Memory B cell (primary cell): ENCODE measurements at regions not wholly inside any gene's neighbourhood (a gene's known extent, or its start where the extent isn't known, plus 50 kb on each side); places are given as distances from the start of the nearest gene placed in this dataset.
"Not testable (repeated sequence)": the region's sequence is repeated elsewhere in the genome, so short reads cannot be mapped to it uniquely, and the experiment has no call there.

Experiments
- ATAC-seq: fragments of 150-1000 bp; cut with Tn5 transposase; 2 replicates; pipeline ENCODE4 v1.10.0; 2021; ENCODE audit warnings: low read depth, mild to moderate bottlenecking, moderate library complexity
- DNase-seq, 2 donors: peaks; one replicate each; pipeline ENCODE4 v3.0.0; 2022; ENCODE audit warnings: low spot score in 2 of 2
- H3K27ac Mint-ChIP-seq: one replicate; pipeline ENCODE4 v1.8.0; 2022; ENCODE audit warnings: mild to moderate bottlenecking, moderate library complexity, mixed read lengths
- H3K27me3 Mint-ChIP-seq: one replicate; pipeline ENCODE4 v1.8.0; 2022; ENCODE audit warnings: mixed read lengths
- H3K36me3 Mint-ChIP-seq: one replicate; pipeline ENCODE4 v1.8.0; 2022; ENCODE audit warnings: mild to moderate bottlenecking, mixed read lengths
- H3K4me1 Mint-ChIP-seq: one replicate; pipeline ENCODE4 v1.8.0; 2022; ENCODE audit warnings: mixed read lengths
- H3K4me3 Mint-ChIP-seq: one replicate; pipeline ENCODE4 v1.8.0; 2022; ENCODE audit warnings: mild to moderate bottlenecking, moderate library complexity, mixed read lengths
- H3K9me3 Mint-ChIP-seq: one replicate; pipeline ENCODE4 v1.8.0; 2022; ENCODE audit warnings: mixed read lengths

- Mint-ChIP-seq H3K4me1 (no peaks in the 10 kb centered on the region), H3K9me3 (peaks cover 2% of the 10 kb centered on the region), H3K27me3 (peaks cover 5% of the 10 kb centered on the region), H3K4me3 (no peak overlapping the region), H3K27ac (no peak overlapping the region), H3K36me3 (no peaks in the 10 kb centered on the region)
- DNase-seq: no peak
- ATAC-seq: no peak
Measured at GRCh38 chr14:58919217-58919616, 269.2 kb upstream of the DAAM1 start.

DNA sequence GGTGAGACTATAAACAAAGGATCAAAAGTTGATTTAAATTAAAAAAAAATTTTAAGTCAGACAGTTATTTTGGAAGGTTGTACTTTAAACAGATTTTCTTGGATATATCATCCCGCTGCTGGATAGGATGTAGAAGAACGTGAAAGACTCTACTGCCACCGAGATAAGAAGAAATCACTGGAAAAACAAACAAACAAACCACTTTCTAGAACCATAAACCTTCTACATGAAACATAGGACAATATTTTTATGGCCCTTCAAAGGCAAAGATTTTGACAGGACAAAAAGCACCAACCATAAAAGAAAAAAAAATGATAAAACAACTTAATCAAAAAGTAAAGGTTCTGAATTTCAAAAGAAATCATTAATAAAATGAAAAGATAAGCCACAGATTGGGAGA lies 268.2 kb upstream of the DAAM1 start:
- Mint-ChIP-seq H3K27ac (no peak overlapping the region), H3K4me3 (no peak overlapping the region), H3K9me3 (peaks cover 4% of the 10 kb centered on the region), H3K4me1 (no peaks in the 10 kb centered on the region), H3K36me3 (no peaks in the 10 kb centered on the region), H3K27me3 (peaks cover 5% of the 10 kb centered on the region)
- DNase-seq (no peak), ATAC-seq (no peak)

GRCh38 chr14:58922201-58922940 lies 266.1 kb upstream of the DAAM1 start:
- not testable (repeated sequence) for H3K36me3 Mint-ChIP-seq

DNA sequence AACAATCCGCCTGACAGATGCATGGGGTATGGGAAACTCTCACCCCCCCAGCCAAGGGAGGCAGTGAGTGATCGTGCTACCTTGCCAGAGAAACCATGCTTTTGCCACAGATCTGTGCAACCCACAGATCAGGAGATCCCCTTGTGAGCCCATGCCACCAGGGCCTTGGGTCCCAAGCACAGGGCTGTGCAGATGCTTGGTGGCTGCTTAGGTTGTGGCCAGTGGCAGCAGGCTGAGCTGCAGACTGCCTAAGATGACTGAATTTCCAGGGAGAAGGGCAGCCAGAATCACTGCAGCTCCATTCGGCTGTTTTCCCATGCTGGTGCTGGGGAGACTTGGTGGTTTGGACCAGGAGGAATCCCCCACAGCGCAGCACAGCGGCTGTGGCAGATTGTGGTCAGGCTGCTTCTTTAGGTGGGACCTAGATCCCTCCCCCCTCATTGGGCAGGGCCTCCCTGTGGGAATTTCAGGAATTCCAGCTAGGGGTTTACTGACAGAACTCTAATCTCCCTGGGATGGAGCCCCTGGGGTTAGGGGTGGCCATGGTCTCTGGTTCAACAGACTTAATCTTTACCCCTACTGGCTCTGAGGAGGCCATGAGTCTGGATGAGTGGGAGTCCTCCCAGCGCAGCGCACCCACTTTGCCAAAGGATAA lies 264.6 kb upstream of the DAAM1 start:
- Mint-ChIP-seq H3K27me3 (peaks cover 2% of the 10 kb centered on the region), H3K27ac (no peak overlapping the region), H3K36me3 (no peaks in the 10 kb centered on the region), H3K9me3 (peaks cover 4% of the 10 kb centered on the region), H3K4me3 (no peak overlapping the region), H3K4me1 (no peaks in the 10 kb centered on the region)
- ATAC-seq: no peak
- no peak for DNase-seq

More at GRCh38 chr14:58922201-58922940, 266.1 kb upstream of the DAAM1 start:
- not testable (repeated sequence) for ATAC-seq, H3K9me3 Mint-ChIP-seq, H3K4me3 Mint-ChIP-seq, DNase-seq, H3K27ac Mint-ChIP-seq, H3K27me3 Mint-ChIP-seq, H3K4me1 Mint-ChIP-seq

GRCh38 chr14:58941629-58942028 lies 246.8 kb upstream of the DAAM1 start:
- DNase-seq (no peak), ATAC-seq (no peak)
- H3K27ac Mint-ChIP-seq: no peak overlapping the region
- peaks cover 4% of the 10 kb centered on the region for H3K9me3 Mint-ChIP-seq
- no peak overlapping the region for H3K4me3 Mint-ChIP-seq
- peaks cover 1% of the 10 kb centered on the region for H3K36me3 Mint-ChIP-seq
- H3K27me3 Mint-ChIP-seq: peaks cover 6% of the 10 kb centered on the region
- H3K4me1 Mint-ChIP-seq: no peaks in the 10 kb centered on the region

- no peaks in the 10 kb centered on the region for H3K4me1 Mint-ChIP-seq
- peaks cover 6% of the 10 kb centered on the region for H3K27me3 Mint-ChIP-seq
- ATAC-seq (no peak), DNase-seq (no peak)
- H3K36me3 Mint-ChIP-seq: no peaks in the 10 kb centered on the region
- peaks cover 2% of the 10 kb centered on the region for H3K9me3 Mint-ChIP-seq
- no peak overlapping the region for H3K4me3 Mint-ChIP-seq
- H3K27ac Mint-ChIP-seq: no peak overlapping the region
Measured at GRCh38 chr14:58942516-58942915, 246.0 kb upstream of the DAAM1 start.

- ATAC-seq (no peak), DNase-seq (no peak)
- H3K4me3 Mint-ChIP-seq: no peak overlapping the region
- H3K27me3 Mint-ChIP-seq: peaks cover 6% of the 10 kb centered on the region
- no peaks in the 10 kb centered on the region for H3K4me1 Mint-ChIP-seq
- H3K36me3 Mint-ChIP-seq: no peaks in the 10 kb centered on the region
- H3K27ac Mint-ChIP-seq: no peak overlapping the region
- peaks cover 2% of the 10 kb centered on the region for H3K9me3 Mint-ChIP-seq
Measured at GRCh38 chr14:58944343-58944967, 244.0 kb upstream of the DAAM1 start.

DNA sequence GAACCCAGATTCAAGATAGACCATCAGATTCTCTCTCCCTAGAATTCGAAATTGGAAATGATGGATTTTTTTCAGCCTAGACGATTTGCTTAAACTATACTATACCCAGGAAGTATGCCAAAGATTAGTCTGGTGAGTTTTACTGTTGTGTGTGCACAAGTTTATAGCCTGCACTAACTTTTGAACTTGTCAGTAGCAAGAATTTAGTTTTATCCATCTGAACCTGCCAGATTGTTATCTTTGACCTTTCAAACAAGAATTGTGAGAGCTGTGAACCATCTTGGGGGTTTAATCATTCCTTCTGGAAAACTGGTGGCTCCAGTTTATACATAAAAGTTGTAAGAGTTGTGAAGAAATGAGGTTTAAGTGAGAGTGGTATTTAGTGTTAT lies 243.5 kb upstream of the DAAM1 start:
- Mint-ChIP-seq H3K9me3 (no peaks in the 10 kb centered on the region), H3K27me3 (peaks cover 5% of the 10 kb centered on the region), H3K4me1 (no peaks in the 10 kb centered on the region), H3K36me3 (no peaks in the 10 kb centered on the region), H3K4me3 (no peak overlapping the region), H3K27ac (no peak overlapping the region)
- no peak for ATAC-seq
- DNase-seq: no peak

GRCh38 chr14:58946431-58946830 lies 242.0 kb upstream of the DAAM1 start:
- no peaks in the 10 kb centered on the region for H3K36me3 Mint-ChIP-seq
- peaks cover 5% of the 10 kb centered on the region for H3K27me3 Mint-ChIP-seq

DNA sequence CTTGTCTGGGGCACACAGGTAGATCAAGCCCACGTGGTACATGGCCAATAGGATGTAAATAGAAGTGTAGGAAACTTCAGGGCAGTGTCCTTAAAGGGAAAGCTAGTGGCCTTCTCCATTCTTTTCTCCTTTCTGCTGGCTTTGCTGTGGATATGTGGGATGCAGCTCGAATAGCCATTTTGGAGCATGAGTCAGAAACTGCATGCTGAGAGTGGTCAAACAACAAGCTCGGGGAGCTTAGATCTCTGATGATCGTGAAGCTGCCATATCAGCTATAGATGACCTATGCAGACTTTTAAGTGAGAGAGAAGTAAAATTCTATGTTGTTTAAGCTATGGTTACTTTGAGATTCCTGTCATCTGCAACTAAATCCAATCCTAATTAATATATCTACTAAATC lies 241.3 kb upstream of the DAAM1 start:
- H3K9me3 Mint-ChIP-seq: peaks cover 3% of the 10 kb centered on the region
- DNase-seq (no peak), ATAC-seq (no peak)
- H3K4me1 Mint-ChIP-seq: no peaks in the 10 kb centered on the region
- no peaks in the 10 kb centered on the region for H3K36me3 Mint-ChIP-seq
- H3K4me3 Mint-ChIP-seq: no peak overlapping the region
- no peak overlapping the region for H3K27ac Mint-ChIP-seq
- H3K27me3 Mint-ChIP-seq: peaks cover 3% of the 10 kb centered on the region

More at GRCh38 chr14:58946431-58946830, 242.0 kb upstream of the DAAM1 start:
- ATAC-seq (no peak), DNase-seq (no peak)
- H3K27ac Mint-ChIP-seq: no peak overlapping the region
- no peaks in the 10 kb centered on the region for H3K4me1 Mint-ChIP-seq
- no peak overlapping the region for H3K4me3 Mint-ChIP-seq
- H3K9me3 Mint-ChIP-seq: peaks cover 3% of the 10 kb centered on the region

- no peaks in the 10 kb centered on the region for H3K4me1 Mint-ChIP-seq
- DNase-seq: no peak
Measured at GRCh38 chr14:58947814-58948445, 240.5 kb upstream of the DAAM1 start.

GRCh38 chr14:58950555-58950954 lies 237.9 kb upstream of the DAAM1 start:
- ATAC-seq: no peak
- H3K9me3 Mint-ChIP-seq: peaks cover 3% of the 10 kb centered on the region
- no peak overlapping the region for H3K27ac Mint-ChIP-seq
- no peak for DNase-seq
- peaks cover 12% of the 10 kb centered on the region for H3K27me3 Mint-ChIP-seq
- H3K36me3 Mint-ChIP-seq: no peaks in the 10 kb centered on the region
- no peak overlapping the region for H3K4me3 Mint-ChIP-seq
- no peaks in the 10 kb centered on the region for H3K4me1 Mint-ChIP-seq

More at GRCh38 chr14:58947814-58948445, 240.5 kb upstream of the DAAM1 start:
- H3K36me3 Mint-ChIP-seq: no peaks in the 10 kb centered on the region
- no peak for ATAC-seq
- no peak overlapping the region for H3K4me3 Mint-ChIP-seq
- peaks cover 6% of the 10 kb centered on the region for H3K27me3 Mint-ChIP-seq
- H3K27ac Mint-ChIP-seq: no peak overlapping the region
- peaks cover 3% of the 10 kb centered on the region for H3K9me3 Mint-ChIP-seq

DNA sequence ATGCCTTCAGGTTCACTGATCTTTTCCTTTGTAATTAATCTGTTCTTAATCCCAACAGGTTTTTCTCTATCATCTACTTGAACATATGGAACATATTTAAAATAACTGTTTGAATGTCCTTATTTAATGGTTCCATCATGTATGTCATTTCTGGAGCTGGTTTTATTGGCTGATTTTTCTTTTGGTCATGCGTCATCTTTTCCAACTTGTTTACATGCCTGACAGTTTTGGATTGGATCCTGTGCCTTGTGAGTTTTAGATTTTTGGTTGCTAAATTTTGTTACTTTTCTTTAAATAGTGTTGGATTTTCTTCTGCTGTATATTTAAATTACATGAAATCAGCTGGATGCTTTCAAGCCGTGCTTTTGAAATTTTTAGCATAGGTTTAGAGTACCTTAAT lies 237.3 kb upstream of the DAAM1 start:
- Mint-ChIP-seq H3K27ac (no peak overlapping the region), H3K27me3 (peaks cover 12% of the 10 kb centered on the region), H3K36me3 (no peaks in the 10 kb centered on the region), H3K9me3 (peaks cover 3% of the 10 kb centered on the region), H3K4me3 (no peak overlapping the region), H3K4me1 (no peaks in the 10 kb centered on the region)
- DNase-seq (no peak), ATAC-seq (no peak)

DNA sequence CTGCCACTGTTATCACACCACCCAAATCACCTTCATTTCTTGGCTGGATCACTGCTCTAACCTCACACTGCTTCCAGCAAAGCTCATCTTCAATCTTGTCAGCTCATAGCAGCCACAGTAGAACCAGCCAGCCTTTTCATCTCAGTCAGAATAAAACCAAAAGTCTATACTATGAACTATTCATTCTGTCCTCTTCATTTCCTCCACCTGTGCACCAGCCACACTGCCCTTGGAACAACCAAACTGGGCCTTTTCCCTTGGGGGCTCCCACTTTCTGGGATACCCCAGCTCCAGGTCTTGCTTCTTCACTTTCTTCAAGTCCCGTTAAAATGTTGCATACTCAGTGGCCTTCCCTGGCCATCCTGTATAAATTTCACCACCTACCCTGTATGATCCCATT lies 234.4 kb upstream of the DAAM1 start:
- no peaks in the 10 kb centered on the region for H3K36me3 Mint-ChIP-seq
- H3K27ac Mint-ChIP-seq: no peak overlapping the region
- peaks cover 15% of the 10 kb centered on the region for H3K27me3 Mint-ChIP-seq
- ATAC-seq: no peak
- no peak overlapping the region for H3K4me3 Mint-ChIP-seq
- H3K9me3 Mint-ChIP-seq: peaks cover 8% of the 10 kb centered on the region
- no peaks in the 10 kb centered on the region for H3K4me1 Mint-ChIP-seq
- no peak for DNase-seq
